ENCODE measurements at regions not wholly inside any gene's neighbourhood (a gene's known extent, or its start where the extent isn't known, plus 50 kb on each side); places are given as distances from the start of the nearest gene placed in this dataset.

GRCh38 chr12:81888106-81888740 is 129.1 kb upstream of the PPFIA2 start:
- no peak for TF ChIP-seq CTCF (IDR thresholded peaks at IDR 0.05; ENCODE audit: insufficient read depth, low read depth, low read length)
- DNase-seq (ENCODE audit: low read depth): peak; percentile 16
- no peak overlapping the region for H3K4me3 ChIP-seq (ENCODE audit: low read depth, low read length)

- no peak for DNase-seq (ENCODE audit: low read depth)
- H3K4me3 ChIP-seq (ENCODE audit: low read depth, low read length): no peak overlapping the region
- no peak for TF ChIP-seq CTCF (IDR thresholded peaks at IDR 0.05; ENCODE audit: insufficient read depth, low read depth, low read length)
These were observed 115.4 kb upstream of the PPFIA2 start for GRCh38 chr12:81874586-81874985.

- no peak for DNase-seq (ENCODE audit: low read depth)
- no peak for TF ChIP-seq CTCF (IDR thresholded peaks at IDR 0.05; ENCODE audit: insufficient read depth, low read depth, low read length)
- H3K4me3 ChIP-seq (ENCODE audit: low read depth, low read length): no peak overlapping the region
These were observed 115.0 kb upstream of the PPFIA2 start for GRCh38 chr12:81874166-81874565.

- no peak for TF ChIP-seq CTCF (IDR thresholded peaks at IDR 0.05; ENCODE audit: insufficient read depth, low read depth, low read length)
- no peak for DNase-seq (ENCODE audit: low read depth)
- H3K4me3 ChIP-seq (ENCODE audit: low read depth, low read length): no peak overlapping the region
These were observed 113.2 kb upstream of the PPFIA2 start for GRCh38 chr12:81872400-81872799.

- no peak for TF ChIP-seq CTCF (IDR thresholded peaks at IDR 0.05; ENCODE audit: insufficient read depth, low read depth, low read length)
- H3K4me3 ChIP-seq (ENCODE audit: low read depth, low read length): no peak overlapping the region
- no peak for DNase-seq (ENCODE audit: low read depth)
These were observed 106.9 kb upstream of the PPFIA2 start for GRCh38 chr12:81866081-81866480.

- no peak for DNase-seq (ENCODE audit: low read depth)
- no peak overlapping the region for H3K4me3 ChIP-seq (ENCODE audit: low read depth, low read length)
- TF ChIP-seq CTCF (IDR thresholded peaks at IDR 0.05; ENCODE audit: insufficient read depth, low read depth, low read length): no peak
These were observed 104.3 kb upstream of the PPFIA2 start for GRCh38 chr12:81863406-81863805.

GRCh38 chr12:81859521-81859920 is 100.4 kb upstream of the PPFIA2 start:
- no peak overlapping the region for H3K4me3 ChIP-seq (ENCODE audit: low read depth, low read length)
- TF ChIP-seq CTCF (IDR thresholded peaks at IDR 0.05; ENCODE audit: insufficient read depth, low read depth, low read length): no peak
- no peak for DNase-seq (ENCODE audit: low read depth)
